WTC11 (cell line): ENCODE measurements at regions not wholly inside any gene's neighbourhood (a gene's known extent, or its start where the extent isn't known, plus 50 kb on each side); places are given as distances from the start of the nearest gene placed in this dataset.

Source experiments
- MAX ChIP-seq: sonication (generic); formaldehyde crosslinking; IDR thresholded peaks from 2 replicates; pipeline ENCODE4 v1.8.0; 2022; ENCODE audit warnings: mild to moderate bottlenecking, missing genetic modification reagents
- NFE2L1 ChIP-seq: sonication (generic); formaldehyde crosslinking; IDR thresholded peaks from 2 replicates; pipeline ENCODE4 v1.8.1; 2023; ENCODE audit warnings: missing genetic modification reagents
- TEAD4 ChIP-seq: sonication (generic); formaldehyde crosslinking; IDR thresholded peaks from 2 replicates; pipeline ENCODE4 v1.8.0; 2022; ENCODE audit warnings: mild to moderate bottlenecking, missing genetic modification reagents
- TF ChIP-seq, protein P1 (sequence below): fragments of 200-600 bp; IDR thresholded peaks from 2 replicates; pipeline ENCODE4 v1.8.0; 2022; ENCODE audit warnings: antibody characterized with exemption

DNA sequence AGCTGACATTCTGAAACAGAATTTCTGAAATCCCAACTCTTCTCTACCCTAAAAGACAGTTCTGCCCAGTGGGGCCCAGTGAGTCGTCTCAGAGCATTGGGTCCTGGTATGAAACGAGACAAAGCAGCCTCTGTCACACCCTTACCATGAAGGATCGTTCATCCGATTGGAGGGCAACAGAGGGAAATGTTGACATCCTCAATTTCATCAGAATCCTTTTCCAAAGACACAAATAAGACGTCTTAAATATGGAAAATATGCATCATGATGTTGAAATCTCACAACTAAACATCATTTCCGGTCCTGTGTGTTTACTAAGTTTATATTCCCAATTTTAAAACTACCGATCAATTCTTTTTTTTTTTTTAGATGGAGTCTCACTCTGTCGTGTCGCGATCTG lies 112.1 kb upstream of the SLC45A1 start:
- no peak for TF ChIP-seq TEAD4
- no peak for TF ChIP-seq NFE2L1 (CRISPR knock-in tag)
- TF ChIP-seq, protein P1, sequence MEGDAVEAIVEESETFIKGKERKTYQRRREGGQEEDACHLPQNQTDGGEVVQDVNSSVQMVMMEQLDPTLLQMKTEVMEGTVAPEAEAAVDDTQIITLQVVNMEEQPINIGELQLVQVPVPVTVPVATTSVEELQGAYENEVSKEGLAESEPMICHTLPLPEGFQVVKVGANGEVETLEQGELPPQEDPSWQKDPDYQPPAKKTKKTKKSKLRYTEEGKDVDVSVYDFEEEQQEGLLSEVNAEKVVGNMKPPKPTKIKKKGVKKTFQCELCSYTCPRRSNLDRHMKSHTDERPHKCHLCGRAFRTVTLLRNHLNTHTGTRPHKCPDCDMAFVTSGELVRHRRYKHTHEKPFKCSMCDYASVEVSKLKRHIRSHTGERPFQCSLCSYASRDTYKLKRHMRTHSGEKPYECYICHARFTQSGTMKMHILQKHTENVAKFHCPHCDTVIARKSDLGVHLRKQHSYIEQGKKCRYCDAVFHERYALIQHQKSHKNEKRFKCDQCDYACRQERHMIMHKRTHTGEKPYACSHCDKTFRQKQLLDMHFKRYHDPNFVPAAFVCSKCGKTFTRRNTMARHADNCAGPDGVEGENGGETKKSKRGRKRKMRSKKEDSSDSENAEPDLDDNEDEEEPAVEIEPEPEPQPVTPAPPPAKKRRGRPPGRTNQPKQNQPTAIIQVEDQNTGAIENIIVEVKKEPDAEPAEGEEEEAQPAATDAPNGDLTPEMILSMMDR: no peak
- TF ChIP-seq MAX (CRISPR knock-in tag): no peak
